Neuronal stem cell (in vitro differentiated cells): ENCODE measurements at regions not wholly inside any gene's neighbourhood (a gene's known extent, or its start where the extent isn't known, plus 50 kb on each side); places are given as distances from the start of the nearest gene placed in this dataset.

Experiments
- DNase-seq: peaks from one replicate; pipeline ENCODE4 v3.0.0-alpha.2; 2013; ENCODE audit warnings: low spot score
- H2AFZ ChIP-seq: one replicate; pipeline ENCODE4 v1.6.1; 2013; ENCODE audit warnings: mild to moderate bottlenecking, low read length, inconsistent platforms
- H2AK5ac ChIP-seq: 2 replicates; pipeline ENCODE4 v1.6.1; 2013; ENCODE audit warnings: low read depth, mild to moderate bottlenecking, inconsistent platforms, low read length, moderate library complexity, mixed read lengths
- H2BK120ac ChIP-seq: 2 replicates; pipeline ENCODE4 v1.6.1; 2013; ENCODE audit warnings: low read depth, mild to moderate bottlenecking, inconsistent platforms, low read length, moderate library complexity, mixed read lengths
- H2BK12ac ChIP-seq: one replicate; pipeline ENCODE4 v1.6.1; 2013; ENCODE audit warnings: low read length, inconsistent platforms
- H2BK15ac ChIP-seq: 2 replicates; pipeline ENCODE4 v1.6.1; 2013; ENCODE audit warnings: mild to moderate bottlenecking, low read length, inconsistent platforms, mixed read lengths
- H2BK5ac ChIP-seq: one replicate; pipeline ENCODE4 v1.6.1; 2013; ENCODE audit warnings: inconsistent platforms, mild to moderate bottlenecking, low read length, moderate library complexity
- H3K14ac ChIP-seq: one replicate; pipeline ENCODE4 v1.6.1; 2013; ENCODE audit warnings: low read length, inconsistent platforms
- H3K18ac ChIP-seq: 2 replicates; pipeline ENCODE4 v1.6.1; 2013; ENCODE audit warnings: low read length, inconsistent platforms
- H3K23ac ChIP-seq: 2 replicates; pipeline ENCODE4 v1.6.1; 2013; ENCODE audit warnings: low read depth, mild to moderate bottlenecking, mixed read lengths, low read length, inconsistent platforms; ENCODE audit not compliant: poor library complexity
- H3K27ac ChIP-seq: replicated peaks from 3 replicates; pipeline ENCODE4 v1.5.1; 2013; ENCODE audit warnings: low read length, inconsistent platforms
- H3K27me3 ChIP-seq, 3 experiments: 2 replicates each; pipeline ENCODE4 v1.6.1; 2013; ENCODE audit warnings: low read length in 3 of 3, mild to moderate bottlenecking in 2 of 3, inconsistent platforms in 1 of 3, low read depth in 1 of 3, mixed read lengths in 1 of 3, moderate library complexity in 1 of 3; ENCODE audit not compliant: control insufficient read depth in 3 of 3, insufficient read depth in 3 of 3
- H3K36me3 ChIP-seq, 2 donors: replicated peaks in 1 of 2; 2 replicates each; pipeline ENCODE4 v1.6.1; 2013; ENCODE audit warnings: low read length in 2 of 2; ENCODE audit not compliant: control insufficient read depth in 2 of 2, insufficient read depth in 2 of 2
- H3K4ac ChIP-seq: 2 replicates; pipeline ENCODE4 v1.6.1; 2013; ENCODE audit warnings: inconsistent platforms, mild to moderate bottlenecking, low read length, moderate library complexity
- H3K4me1 ChIP-seq, 2 donors: 1 replicate in 1 of 2; 2 replicates in 1 of 2; pipeline ENCODE4 v1.6.1; 2013; ENCODE audit warnings: low read length in 2 of 2, low read depth in 1 of 2; ENCODE audit not compliant: control insufficient read depth in 2 of 2, insufficient read depth in 1 of 2
- H3K4me2 ChIP-seq: one replicate; pipeline ENCODE4 v1.6.1; 2013; ENCODE audit warnings: mild to moderate bottlenecking, low read length, inconsistent platforms; ENCODE audit not compliant: insufficient read depth, poor library complexity, severe bottlenecking
- H3K4me3 ChIP-seq, 2 donors: 2 replicates each; pipeline ENCODE4 v1.5.1; 2013; ENCODE audit warnings: low read length in 2 of 2, mild to moderate bottlenecking in 2 of 2, inconsistent platforms in 1 of 2, moderate library complexity in 1 of 2
- H3K79me1 ChIP-seq: one replicate; pipeline ENCODE4 v1.6.1; 2013; ENCODE audit warnings: low read depth, mild to moderate bottlenecking, inconsistent platforms, low read length, moderate library complexity
- H3K9ac ChIP-seq: one replicate; pipeline ENCODE4 v1.6.1; 2013; ENCODE audit warnings: mild to moderate bottlenecking, low read depth, low read length, inconsistent platforms; ENCODE audit not compliant: poor library complexity
- H3K9me3 ChIP-seq, 2 donors: replicated peaks in 1 of 2; 2 replicates each; pipeline versions ENCODE3 to v1.6.1; 2013; ENCODE audit warnings: low read length in 2 of 2, mild to moderate bottlenecking in 2 of 2, inconsistent platforms in 1 of 2, low read depth in 1 of 2, mixed read lengths in 1 of 2, moderate library complexity in 1 of 2; ENCODE audit not compliant: control insufficient read depth in 2 of 2, insufficient read depth in 1 of 2
- H4K8ac ChIP-seq: one replicate; pipeline ENCODE4 v1.6.1; 2013; ENCODE audit warnings: low read depth, mild to moderate bottlenecking, inconsistent platforms, low read length, moderate library complexity
- H4K91ac ChIP-seq: one replicate; pipeline ENCODE4 v1.6.1; 2013; ENCODE audit warnings: low read length, low read depth, mild to moderate bottlenecking, inconsistent platforms; ENCODE audit not compliant: poor library complexity
- WGBS, 2 donors: extraction: QIAGEN DNeasy Blood & Tissue Kit; methylation state at CpG; one replicate each; pipeline ENCODE4 v1.1.7; 2013; ENCODE audit warnings: missing lambda C conversion rate in 2 of 2, mixed read lengths in 1 of 2; ENCODE audit not compliant: insufficient read length in 2 of 2, insufficient replicate concordance in 1 of 2; ENCODE audit errors: extremely low coverage in 2 of 2; 5-methylcytosine and 5-hydroxymethylcytosine counted together

DNA sequence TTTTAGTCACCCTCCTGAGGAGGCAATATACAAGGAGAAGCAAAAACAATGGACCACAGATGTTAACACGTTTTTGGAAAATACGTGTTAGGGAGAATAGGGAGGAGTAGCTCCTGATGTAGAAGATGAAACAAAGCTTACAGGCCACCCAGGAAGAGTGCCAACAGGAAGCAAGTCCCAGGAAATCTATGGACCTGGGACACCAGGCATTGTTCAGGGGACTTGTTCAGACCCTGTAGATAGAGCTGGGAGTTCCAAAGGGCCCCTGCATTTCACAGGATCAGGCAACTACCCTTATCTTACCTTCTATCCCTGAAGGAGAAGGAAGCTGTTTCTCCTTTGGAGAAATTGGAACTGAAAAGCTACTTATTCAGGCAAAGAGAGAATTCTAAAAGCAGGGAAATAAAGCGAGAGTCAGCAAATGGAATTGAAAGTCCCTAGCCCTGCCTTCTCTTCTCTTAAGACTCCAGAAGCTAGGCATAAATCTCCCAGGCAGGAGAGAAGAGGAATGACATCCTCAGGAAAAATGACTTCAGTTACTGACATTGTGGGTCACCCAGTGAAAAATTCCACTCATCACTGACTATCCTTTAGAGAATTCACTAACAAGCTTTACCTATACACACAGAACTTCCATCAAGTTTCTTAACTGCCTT lies 77.7 kb upstream of the FAM3C start:
- Histone ChIP-seq H2BK120ac (no peak overlapping the region), H3K4me2 (no peak overlapping the region), H3K79me1 (no peaks in the 10 kb centered on the region), H2AK5ac (no peak overlapping the region), H3K18ac (no peak overlapping the region), H2BK15ac (no peak overlapping the region), H3K4me1 (peaks cover 0 to 4% of the 10 kb centered on the region in 2 donors), H4K8ac (no peak overlapping the region), H3K4me3 (no peak overlapping the region), H3K14ac (no peak overlapping the region), H3K9me3 (peaks cover 0 to 3% of the 10 kb centered on the region in 2 donors), H3K9ac (no peak overlapping the region), H2BK12ac (no peak overlapping the region), H3K36me3 (peaks cover 0 to 2% of the 10 kb centered on the region in 2 donors), H2BK5ac (no peak overlapping the region), H4K91ac (no peak overlapping the region), H3K23ac (no peak overlapping the region), H3K27ac (no peak overlapping the region), H3K27me3 (no peaks in the 10 kb centered on the region), H2AFZ (peak overlapping the region; percentile 50), H3K4ac (no peak overlapping the region)
- WGBS, 2 donors, result no CpG with 5 or more reads among the region's 3 CpGs
- no peak for DNase-seq

DNA sequence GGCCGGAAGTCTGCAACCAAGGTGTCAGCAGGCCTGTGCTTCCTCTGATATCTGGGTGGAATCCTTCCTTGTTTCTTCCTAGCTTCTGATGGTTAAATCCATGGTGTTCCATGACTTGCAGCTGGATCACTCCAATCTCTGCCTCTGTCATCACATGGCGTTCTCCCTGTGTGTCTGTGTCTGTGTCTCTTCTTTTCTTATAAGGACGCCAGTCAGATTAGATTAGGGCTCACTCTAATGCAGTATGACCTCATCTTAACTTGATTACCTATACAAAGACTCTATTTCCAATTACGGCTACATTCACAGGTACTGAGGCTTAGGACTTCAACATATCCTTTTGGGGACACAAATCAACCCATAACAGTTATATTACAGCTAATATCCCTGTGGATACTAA lies 70.3 kb upstream of the FAM3C start:
- no peak overlapping the region for H4K91ac ChIP-seq
- H3K9me3 ChIP-seq, result no peaks in the 10 kb centered on the region
- peaks cover 0 to 2% of the 10 kb centered on the region in 2 donors for H3K4me1 ChIP-seq
- no peak overlapping the region for H3K18ac ChIP-seq
- no peaks in the 10 kb centered on the region for H3K79me1 ChIP-seq
- no peak overlapping the region for H2BK120ac ChIP-seq
- H3K4me3 ChIP-seq, result no peak overlapping the region
- H3K4me2 ChIP-seq, result no peak overlapping the region
- H3K9ac ChIP-seq, result no peak overlapping the region
- no peak overlapping the region for H2BK12ac ChIP-seq
- no peak overlapping the region for H3K14ac ChIP-seq
- DNase-seq, result no peak
- no CpG with 5 or more reads among the region's 4 CpGs for WGBS, 2 donors
- H3K4ac ChIP-seq, result no peak overlapping the region
- no peak overlapping the region for H2AK5ac ChIP-seq
- no peak overlapping the region for H3K27ac ChIP-seq
- H3K36me3 ChIP-seq, result no peaks in the 10 kb centered on the region
- no peak overlapping the region for H3K23ac ChIP-seq
- no peaks in the 10 kb centered on the region for H3K27me3 ChIP-seq
- no peak overlapping the region for H2BK15ac ChIP-seq
- no peak overlapping the region for H2BK5ac ChIP-seq
- no peak overlapping the region for H2AFZ ChIP-seq
- no peak overlapping the region for H4K8ac ChIP-seq

DNA sequence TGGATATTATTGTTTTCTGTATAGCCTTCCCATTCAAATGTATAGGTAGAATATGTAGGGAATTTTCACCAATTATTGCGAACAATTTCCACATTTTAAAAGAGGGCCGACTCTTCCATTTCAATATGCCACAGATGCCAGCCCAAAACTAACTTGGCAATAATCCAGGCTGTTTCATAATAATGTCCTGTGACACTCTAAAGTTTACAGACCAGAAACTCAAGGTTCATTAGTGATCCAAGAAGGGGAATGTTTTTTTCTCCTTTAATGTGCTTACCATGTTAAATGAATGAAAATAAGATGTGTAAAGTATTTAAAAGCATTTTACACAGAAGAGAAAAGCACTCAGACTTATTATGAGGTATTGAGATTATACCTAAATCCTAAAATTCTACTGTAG lies 63.0 kb upstream of the FAM3C start:
- Histone ChIP-seq H3K36me3 (no peaks in the 10 kb centered on the region), H4K8ac (no peak overlapping the region), H3K14ac (no peak overlapping the region), H2AFZ (no peak overlapping the region), H3K9me3 (peaks cover 1 to 5% of the 10 kb centered on the region in 2 donors), H4K91ac (no peak overlapping the region), H3K4ac (no peak overlapping the region), H3K18ac (no peak overlapping the region), H2BK120ac (no peak overlapping the region), H3K27me3 (no peaks in the 10 kb centered on the region), H3K4me2 (no peak overlapping the region), H2BK15ac (no peak overlapping the region), H3K27ac (no peak overlapping the region), H3K4me1 (peaks cover 0 to 2% of the 10 kb centered on the region in 2 donors), H2AK5ac (no peak overlapping the region), H3K9ac (no peak overlapping the region), H3K79me1 (no peaks in the 10 kb centered on the region), H3K23ac (no peak overlapping the region), H3K4me3 (no peak overlapping the region), H2BK5ac (no peak overlapping the region), H2BK12ac (no peak overlapping the region)
- no CpG with 5 or more reads among the region's 2 CpGs for WGBS, 2 donors
- no peak for DNase-seq

DNA sequence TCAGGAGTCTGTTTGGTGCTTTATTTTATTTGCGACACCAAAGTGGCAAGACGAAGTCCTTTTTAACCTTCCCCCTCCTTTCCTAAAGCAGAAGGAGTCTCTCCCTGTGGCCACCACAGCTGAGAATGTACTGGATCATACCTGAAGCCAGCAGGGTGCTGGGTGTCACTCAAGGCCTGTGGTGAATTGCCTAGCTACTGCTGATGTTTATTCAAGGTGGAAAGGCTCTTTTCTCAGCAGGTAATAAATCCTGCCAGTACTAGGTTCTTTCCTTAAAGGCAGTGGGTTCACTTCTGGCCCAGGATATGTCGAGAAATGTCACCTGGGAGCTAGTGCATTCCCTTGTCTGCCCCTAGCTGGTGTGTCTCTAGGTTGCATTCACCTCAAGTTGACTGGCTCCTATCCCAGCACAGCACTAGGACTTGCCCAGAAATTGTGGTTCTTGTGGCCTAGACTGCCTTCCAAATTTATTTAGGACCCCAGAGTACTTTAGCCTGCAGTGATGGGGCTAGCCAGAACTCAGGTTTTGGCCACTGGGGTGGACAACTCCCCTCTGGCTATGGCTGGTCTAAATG lies 60.8 kb upstream of the FAM3C start:
- Histone ChIP-seq H3K4me1 (no peaks in the 10 kb centered on the region), H3K27ac (no peak overlapping the region), H3K18ac (no peak overlapping the region), H4K8ac (no peak overlapping the region), H3K9ac (no peak overlapping the region), H2BK120ac (no peak overlapping the region), H2BK15ac (no peak overlapping the region), H2BK5ac (no peak overlapping the region), H3K4ac (no peak overlapping the region), H2BK12ac (no peak overlapping the region), H3K14ac (no peak overlapping the region), H2AK5ac (no peak overlapping the region), H4K91ac (no peak overlapping the region), H3K4me2 (no peak overlapping the region), H3K36me3 (no peaks in the 10 kb centered on the region), H3K27me3 (no peaks in the 10 kb centered on the region), H2AFZ (no peak overlapping the region), H3K4me3 (peak overlapping the region in 1 of 2 donors; percentile 29), H3K79me1 (no peaks in the 10 kb centered on the region), H3K23ac (no peak overlapping the region), H3K9me3 (peaks cover 1 to 5% of the 10 kb centered on the region in 2 donors)
- DNase-seq, result no peak
- WGBS, 2 donors, result no CpG with 5 or more reads among the region's 3 CpGs
